CD4-positive, alpha-beta T cell treated with Interleukin-1 beta for 1 hour (primary cell): ENCODE measurements at regions not wholly inside any gene's neighbourhood (a gene's known extent, or its start where the extent isn't known, plus 50 kb on each side); places are given as distances from the start of the nearest gene placed in this dataset.

ENCODE experiments used
- DNase-seq, 2 donors: peaks; one replicate each; pipeline ENCODE4 v3.0.0-alpha.2; 2020 to 2022

DNA sequence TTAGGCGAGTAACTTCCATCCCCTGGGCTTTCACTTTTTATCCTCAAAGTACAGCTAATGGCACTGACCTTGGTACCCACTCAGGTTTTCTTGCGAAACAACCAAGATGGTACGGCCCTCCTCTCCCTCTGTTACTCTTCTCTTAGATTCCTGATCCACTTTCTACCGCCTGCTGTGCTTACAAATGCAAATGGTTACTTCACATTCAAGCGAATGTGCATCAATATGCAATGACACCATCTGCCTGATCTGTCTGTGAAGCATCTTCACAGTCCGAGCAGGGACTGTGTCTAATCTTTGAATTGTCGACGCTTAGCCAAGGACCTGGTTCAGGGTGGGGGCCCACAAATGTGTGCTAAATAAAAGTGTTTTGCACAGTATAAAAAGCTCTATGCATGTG, 112.2 kb downstream of the TRIB2 start:
- DNase-seq = no peak

DNA sequence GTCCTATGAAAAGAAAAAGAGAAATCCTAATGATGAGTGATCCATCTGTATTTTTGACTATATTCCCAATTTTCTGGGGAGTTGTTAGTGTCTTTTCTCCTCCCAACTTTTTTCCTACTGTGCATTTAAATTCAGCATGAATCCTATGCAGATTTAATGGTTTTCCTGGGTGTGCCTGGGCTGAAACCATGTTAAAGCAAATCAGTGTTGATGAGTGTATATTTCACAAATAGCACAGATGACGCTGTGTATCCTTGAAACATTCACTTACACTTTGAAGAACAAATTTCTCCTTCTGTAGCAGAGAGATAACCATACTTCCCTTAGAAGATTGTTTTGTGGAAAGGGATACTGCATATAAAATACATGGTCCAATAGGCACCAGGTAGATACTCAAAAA, 114.3 kb downstream of the TRIB2 start:
- no peak for DNase-seq

DNA sequence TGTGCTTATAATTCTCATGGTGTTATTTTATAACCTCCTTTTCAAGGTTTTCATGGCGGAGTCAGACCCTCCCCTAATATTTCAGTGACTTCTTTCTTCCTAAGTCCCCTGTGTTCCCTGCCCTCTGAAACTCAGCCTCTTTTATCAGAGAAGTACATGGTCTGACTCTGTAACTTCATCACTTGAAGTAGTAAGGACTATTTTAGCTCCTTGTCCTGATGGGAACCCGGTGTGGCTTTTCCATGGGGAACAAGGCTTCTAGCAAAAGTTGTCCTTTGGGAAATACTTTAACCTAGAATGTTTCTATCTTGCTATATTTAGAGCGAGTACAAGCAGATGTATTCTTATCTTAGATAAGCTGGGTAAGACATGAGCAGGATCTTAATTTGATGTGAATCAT, 117.5 kb downstream of the TRIB2 start:
- no peak for DNase-seq

DNA sequence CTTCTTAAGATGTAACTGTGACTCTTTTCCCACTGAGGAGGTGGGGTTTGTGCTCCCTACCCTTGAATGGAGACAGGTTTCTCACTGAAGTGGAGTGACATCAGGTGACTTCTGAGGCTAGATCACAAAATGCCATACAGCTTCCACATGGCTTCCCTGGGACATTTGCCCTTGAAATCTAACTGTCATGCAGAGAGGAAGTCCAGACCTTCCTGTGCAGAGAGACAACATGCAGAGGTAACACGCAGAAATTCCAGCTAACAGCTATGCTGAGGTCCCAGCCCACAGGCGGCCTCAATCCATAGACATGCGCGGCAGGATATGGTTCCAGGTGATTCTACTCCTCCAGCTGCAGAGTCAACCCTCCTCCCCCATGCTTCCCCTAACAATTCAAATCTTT, 119.0 kb downstream of the TRIB2 start:
- no peak for DNase-seq

DNA sequence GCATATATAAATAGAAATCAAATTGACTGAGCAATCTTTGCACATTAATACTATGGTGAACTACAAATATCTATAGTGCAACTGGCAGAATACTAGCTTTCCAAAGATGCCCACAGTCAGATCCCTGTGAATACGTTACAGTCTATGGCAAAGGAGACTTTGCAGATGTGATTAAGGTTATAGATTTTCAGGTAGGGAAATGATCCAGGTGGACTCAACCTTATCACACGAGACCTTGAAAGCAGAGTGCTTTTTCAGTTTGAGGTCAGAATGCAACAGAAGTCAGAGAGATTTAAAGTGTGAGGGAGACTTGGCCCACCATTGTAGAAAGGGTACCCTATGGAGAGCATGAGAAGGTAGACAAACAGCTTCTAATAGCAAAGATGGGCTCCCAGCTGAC, 122.6 kb downstream of the TRIB2 start:
- DNase-seq = no peak

DNA sequence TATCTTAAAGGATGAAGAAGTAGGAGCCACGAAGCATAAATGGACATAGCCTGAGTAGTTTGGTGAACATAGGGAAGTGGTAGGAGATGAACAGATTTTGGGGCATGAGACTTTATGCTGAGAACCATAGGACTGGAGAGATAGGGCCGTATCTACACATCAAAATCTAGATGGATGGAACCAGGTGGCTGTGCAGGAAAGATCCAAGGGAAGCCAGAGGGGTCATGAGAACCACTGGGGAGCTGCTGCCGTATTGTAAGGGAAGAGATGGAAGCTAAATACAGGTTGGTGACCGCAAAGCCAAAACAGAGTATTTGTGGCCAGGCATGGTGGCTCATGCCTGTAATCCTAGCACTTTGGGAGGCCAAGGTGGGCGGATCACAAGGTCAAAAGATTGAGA, 124.3 kb downstream of the TRIB2 start:
- DNase-seq = no peak

DNA sequence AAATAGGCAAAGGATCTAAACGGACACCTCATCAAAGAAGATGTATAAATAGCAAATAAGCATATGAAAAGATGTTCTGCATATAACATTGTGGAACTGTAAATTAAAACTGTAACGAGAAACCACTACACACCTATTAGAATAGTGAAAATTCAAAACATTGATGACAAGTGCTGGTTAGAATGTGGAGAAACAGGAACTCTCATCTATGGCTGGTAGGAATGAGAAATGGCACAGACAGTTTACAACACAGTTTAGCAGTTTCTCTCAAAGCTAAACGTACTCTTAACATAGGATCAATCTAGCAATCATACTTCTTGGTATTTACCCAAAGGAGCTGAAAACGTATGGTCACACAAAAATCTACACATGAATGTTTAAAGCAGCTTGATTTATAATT, 126.2 kb downstream of the TRIB2 start:
- no peak for DNase-seq

DNA sequence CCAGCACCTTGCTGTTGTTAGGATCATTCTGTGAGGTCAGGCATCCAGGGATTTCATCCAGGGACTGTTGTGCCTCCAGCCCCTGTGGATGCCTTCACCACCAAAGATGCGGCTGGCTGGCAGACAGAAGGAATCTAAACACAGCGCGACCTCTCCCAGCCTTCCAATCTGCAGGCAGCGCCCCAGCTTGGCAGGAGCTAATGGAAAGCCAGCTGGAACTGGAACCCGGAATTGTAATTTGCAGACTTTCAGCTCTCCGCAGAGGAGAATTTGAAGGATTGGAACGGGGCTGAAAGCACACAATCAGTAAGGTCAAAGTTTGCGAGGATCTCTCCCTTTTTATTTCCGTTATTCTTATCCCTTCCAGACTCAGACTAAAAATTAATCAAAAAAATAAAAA, 127.8 kb downstream of the TRIB2 start:
- DNase-seq = no peak

DNA sequence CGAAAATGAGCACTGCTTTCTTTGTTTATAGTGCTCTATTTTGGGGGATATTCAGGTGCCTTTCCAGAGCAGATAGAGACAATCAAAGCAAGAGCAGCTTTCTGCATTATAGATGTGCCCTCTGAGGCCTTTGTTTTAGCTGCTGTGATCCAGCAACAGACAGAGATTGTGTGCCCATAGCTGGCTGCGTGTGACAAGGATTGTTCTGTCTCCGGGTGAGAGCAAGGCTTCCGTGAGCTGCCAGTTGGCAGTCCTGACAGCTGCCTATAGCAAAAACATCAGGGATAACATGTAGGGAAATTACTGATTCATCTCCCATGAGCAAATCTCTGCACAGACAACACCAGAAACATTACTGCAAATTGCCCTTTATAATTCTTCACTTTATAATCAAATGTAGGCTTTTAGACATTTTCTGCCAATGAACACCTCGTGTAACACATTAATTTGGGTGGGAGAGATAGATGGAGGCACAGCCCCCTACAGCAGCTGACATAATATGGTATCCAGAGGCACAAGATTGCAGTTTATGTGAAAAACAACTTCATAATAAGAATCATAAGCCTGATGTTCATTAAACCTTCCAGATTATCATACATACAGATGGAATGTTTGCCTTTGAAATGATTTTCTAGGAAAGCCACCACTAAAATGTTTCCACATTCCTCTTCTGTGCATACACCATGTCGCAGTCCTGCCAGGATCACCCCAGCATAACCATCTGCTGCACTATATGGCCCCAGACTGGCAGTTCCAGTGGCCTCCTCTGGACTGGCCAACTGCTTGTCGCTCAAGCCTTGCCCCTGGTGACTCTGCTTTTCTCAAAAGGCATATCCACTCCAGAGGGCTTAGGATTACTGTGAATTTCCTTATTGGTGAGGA, 131.2 kb downstream of the TRIB2 start:
- no peak for DNase-seq

DNA sequence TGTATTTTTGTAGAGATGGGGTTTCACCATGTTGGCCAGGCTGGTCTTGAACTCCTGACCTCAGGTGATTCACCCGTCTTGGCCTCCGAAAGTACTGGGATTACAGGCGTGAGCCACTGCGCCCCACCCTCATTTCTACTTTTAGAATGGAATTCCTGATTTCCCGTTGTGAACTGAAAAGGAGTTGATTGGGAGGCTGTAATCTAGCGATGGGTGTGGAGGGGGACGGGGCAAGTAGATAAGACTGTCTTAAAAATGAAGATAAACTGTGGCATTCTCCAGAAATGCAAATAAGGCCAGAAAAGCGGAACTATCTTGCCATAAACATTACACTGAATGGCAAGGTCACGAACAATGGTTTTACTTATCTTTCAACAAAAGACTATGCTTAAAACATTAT, 135.4 kb downstream of the TRIB2 start:
- DNase-seq = no peak

DNA sequence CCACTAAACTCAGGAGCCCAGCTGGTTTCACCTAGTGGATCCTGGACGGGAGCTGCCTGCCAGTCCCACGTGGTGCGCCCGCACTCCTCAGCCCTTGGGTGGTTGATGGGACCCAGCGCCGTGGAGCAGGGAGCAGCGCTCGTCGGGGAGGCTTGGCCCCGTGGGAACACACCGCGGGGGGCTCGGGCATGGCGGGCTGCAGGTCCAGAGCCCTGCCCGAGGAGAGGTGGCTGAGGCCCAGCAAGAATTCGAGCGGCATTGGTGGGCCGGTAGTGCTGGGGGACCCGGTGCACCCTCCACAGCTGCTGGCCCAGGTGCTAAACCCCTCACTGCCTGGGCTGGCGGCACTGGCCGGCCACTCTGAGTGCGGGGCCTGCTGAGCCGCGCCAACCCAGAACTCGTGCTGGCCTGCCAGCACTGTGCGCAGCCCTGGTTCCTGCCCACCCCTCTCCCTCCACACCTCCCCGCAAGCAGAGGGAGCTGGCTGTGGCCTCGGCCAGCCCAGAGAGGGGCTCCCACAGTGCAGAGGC, 137.3 kb downstream of the TRIB2 start:
- no peak for DNase-seq

DNA sequence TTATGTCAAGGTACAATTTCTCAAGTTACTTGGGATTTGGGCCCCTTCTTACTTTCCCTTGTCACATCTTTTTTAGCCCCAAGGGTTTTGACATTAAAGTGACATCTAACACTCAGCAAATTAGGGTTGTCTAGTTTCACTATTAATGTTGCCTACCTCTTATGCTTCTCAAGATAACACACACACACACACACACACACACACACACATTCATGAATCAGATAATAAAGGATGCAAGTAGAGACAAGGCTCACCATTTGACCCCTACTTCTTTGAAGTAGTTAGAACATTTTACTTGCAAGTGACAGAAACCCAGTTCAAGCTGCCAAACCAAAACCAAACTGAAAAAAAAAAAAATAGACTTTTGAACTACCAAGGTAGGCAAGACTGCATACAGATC, 138.8 kb downstream of the TRIB2 start:
- DNase-seq = peak in 1 of 2 donors; percentile 35

DNA sequence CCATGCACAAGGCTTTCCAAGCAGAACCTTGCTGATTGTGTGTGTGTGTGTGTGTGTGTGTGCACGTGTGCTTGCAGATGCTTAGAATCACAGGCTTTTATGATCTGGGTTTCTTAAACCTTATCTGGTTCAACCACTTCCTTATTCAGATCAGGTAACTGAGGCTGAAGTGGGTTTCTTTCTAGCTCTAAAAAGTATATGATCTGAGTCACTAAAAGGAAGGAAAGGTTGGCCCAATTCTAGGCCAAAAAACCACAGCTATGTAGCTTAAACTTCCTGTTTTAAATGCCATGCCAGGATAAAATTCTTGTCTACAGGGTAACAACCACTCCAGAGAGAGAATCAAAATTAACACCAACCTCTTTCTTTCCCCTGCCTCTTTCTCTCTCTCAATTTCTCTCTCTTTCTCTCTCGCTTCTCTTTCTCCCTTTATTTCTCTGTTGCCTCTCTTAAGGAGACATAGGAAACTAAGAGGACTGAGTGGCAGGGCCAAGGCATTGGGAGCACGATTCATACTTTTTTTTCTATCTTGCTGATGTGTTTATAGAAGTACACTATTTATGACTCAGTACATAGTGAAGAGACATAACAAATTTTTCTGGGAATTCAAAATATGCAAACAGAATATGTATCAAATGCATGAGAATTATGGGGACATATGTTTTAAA, 140.3 kb downstream of the TRIB2 start:
- DNase-seq = peak in 1 of 2 donors; percentile 63

DNA sequence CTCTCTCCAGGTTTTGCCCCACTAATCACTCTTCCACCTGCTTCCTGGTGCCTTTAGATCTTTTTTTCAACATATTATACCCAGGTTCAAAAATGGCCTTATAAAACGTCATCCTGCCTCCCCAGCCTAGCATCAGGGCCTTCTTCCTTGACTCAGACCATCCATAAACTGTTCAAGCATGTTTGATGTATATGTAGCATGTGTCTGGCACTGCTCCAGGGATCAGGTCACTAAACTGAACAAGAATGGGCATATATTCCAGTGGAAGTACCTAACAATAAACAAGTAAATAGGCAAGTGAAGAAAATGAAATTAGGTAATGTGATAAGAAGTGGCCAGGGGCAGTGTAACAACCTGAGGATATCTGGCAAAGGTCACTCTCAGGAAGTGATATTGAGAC, 141.2 kb downstream of the TRIB2 start:
- DNase-seq = no peak

DNA sequence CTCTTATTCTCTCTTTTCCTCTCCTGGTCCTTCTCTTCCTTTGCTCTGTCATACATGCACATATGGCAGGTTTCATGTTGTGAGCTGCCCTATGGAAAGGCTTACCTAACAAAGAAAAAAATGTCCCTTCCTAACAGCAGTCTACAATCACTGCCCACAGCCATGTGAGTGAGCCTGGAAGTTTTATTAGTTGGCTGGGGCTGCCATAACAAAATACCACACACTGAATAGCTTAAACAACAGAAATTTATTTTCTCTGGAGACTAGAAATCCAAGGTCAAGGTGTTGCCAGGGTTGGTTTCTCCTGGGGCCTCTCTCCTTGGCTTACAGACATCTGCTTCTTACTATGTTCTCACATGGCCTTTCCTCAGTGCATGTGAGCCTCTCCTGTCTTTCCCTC, 142.1 kb downstream of the TRIB2 start:
- no peak for DNase-seq

DNA sequence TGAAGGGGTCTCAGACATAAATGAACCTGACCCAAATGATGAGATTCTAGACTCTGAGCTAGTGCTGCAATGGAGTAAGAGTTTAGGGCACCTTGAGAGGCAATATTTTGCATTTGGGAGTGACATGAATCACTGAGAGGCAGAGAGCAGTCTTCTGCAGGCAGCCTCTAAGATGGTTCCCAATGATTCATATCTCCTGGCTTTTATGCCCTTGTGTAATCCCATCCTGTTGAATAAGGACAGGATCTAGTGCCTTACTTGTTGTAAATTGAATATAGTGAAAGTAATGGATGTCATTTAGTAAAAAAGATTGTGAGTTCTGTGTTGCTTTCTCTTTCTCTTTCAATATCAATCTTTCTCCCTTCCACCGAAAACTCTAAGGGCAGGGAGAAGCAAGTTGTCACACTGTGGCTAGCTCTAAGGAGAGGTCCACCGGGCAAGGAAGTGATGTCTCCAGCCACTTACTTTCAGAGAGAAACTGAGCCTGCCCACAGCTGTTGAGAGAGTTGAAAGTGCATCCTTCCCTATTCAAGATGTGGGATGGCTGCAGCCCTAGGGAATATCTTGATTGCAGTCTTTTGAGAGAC, 144.7 kb downstream of the TRIB2 start:
- DNase-seq = peak in 1 of 2 donors; percentile 19

DNA sequence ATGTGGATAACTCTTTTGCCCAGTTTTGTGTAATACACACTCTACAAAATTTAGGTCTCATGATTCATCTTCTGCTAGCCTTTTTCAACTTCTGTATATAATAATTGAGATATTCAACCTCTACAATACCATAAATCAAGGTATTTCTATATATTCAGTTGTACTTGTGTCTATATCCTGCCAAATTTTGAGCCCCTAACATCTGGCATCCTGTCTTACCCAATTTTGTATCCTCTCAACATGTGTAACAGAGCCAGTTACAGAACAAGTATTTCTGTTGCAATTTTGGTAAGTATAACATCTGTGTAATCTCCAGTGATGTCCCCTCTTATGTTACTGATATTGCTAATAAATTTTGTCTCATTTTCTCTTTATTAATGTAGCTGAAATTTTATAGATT, 145.8 kb downstream of the TRIB2 start:
- no peak for DNase-seq

DNA sequence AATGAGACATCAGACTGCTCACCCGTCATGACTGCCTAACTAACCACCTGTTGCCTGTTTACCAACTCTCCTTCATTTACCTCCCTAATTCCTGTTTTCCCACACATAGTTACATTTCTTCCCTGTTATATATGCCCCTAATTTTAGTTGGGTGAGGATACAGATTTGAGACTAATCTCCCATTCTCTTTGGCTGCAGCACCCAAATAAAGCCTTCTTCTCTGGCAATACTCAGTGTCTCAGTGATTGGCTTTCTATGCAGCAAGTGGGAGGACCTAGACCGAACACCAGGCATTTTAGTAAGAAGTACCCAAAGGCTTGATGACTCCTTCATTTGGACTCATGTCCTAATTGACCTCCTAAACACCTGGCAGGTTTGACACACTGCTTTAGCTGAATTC, 147.2 kb downstream of the TRIB2 start:
- DNase-seq = no peak

DNA sequence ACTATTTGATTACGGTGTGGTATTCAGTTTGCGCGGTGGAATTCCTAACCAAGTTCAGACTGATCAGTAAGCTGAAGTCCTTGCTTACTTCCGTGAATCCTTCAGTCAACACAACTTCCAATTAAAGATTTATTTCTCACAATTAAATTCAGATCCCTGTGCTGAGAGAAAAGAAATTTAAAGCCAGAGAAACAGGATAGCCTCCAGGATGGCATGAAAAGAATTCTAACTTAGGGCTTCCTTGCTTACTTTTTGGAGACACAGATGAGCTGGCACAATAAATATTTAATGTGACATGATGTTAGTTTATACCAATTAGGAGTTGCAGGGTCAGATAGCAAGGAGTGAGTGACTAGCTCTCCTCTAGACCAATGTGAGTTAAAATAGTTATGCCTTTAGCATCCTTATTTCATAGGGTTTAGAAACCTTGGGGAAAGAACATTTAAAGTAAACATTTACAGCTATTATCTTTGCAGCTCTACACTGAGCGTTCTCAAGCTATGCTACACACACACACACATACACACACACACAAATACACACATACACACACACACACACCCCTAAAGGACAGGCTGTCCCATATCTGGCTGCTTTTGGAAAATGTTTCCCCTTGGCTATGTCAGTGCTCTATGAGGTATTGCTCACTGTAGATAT, 151.0 kb downstream of the TRIB2 start:
- no peak for DNase-seq

DNA sequence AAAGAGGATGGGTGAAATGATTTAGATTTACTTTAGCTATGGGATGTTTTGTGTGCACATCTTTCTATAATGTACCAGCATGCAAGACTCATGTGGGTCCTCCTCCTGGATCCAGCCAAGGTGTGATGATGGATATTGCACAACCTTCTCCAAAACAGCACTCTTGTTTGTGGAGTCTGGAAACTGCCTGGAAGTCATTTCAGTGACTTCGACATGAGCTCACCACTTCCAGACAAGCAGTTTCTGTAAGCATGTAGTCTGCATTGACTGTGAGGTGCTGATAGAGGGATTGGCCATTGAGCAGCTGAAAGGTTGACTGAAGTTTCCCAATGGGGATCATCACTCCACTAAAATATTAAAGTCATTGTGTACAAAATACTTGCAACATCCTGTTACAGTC, 154.0 kb downstream of the TRIB2 start:
- no peak for DNase-seq

DNA sequence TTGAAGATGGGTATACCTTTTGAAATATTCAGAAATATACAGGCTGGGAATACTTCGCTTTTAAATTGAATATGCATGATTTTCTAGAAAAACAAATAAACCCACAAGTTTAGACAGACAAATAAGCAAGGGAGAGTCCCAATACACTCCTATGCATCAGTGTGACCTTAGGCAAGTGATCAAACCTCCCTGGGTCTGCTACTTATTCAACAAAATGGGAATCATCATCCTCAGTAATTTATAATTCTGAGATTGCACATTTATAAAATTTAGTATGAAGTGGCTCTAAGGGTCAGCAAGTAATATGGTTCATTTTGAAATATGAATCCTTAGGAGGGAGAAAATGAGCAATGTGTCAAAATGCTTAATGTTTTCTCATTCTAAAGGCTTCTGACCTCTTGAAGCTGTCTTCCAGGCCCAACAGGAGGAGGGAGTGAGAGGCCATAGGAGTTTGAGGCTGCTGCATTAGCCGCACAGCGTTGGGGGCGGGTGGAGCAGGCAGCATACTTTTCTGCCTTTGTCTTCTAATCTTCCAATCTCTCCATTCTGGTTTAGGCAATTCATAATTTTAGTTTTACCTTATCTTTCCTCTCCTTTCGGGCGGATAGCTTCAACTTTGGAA, 155.1 kb downstream of the TRIB2 start:
- no peak for DNase-seq

DNA sequence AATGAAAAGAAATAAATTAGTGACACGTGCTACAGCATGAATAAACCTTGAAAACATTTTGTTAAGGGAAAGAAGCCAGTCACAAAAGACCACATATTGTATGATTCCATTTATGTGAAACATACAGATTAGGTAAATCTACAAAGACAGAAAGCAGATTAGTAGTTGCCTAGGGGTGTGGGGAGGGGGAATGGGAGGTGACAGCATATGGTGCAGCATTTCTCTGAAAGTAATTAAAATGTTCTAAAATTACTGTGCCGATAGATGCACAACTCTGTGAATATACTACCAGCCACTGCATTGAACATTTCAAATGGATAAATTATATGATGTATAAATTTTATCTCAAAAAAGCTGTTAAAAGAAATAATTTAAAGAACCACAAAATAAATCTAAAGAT, 161.0 kb downstream of the TRIB2 start:
- DNase-seq = no peak

DNA sequence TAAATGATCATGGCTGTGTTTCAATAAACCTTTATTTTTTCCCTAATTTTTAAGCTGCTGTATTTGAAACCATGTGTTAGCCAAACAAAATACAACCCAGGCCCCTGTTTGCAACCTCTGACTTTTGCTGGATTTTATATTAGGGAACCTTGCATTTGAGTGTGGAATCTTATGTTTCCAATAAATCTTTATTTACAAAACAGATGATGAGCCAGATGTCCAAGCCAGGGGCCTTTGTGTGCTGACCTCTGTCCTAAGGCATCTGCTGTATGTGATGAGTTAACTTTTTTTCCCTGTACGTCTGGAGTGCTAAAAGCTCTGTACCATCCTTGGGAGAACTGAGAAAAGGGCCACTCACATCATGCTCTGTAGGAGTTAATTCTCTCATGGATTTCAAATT, 162.9 kb downstream of the TRIB2 start:
- DNase-seq = no peak
